Aorta (tissue), 5 donors: ENCODE measurements at regions not wholly inside any gene's neighbourhood (a gene's known extent, or its start where the extent isn't known, plus 50 kb on each side); places are given as distances from the start of the nearest gene placed in this dataset.

Source experiments
- ATAC-seq: fragments of 200-7000 bp; cut with Tn5 transposase; one replicate; pipeline ENCODE4 v1.9.1; 2022; ENCODE audit warnings: moderate library complexity; ENCODE audit not compliant: low FRiP score
- DNase-seq, 2 donors: peaks; one replicate each; pipeline ENCODE4 v3.0.0-alpha.2; 2020
- H3K27ac ChIP-seq, 2 donors: one replicate each; pipeline ENCODE4 v1.5.1; 2013; ENCODE audit warnings: low read length in 2 of 2, mild to moderate bottlenecking in 2 of 2, moderate library complexity in 2 of 2, control low read depth in 1 of 2, inconsistent platforms in 1 of 2, low read depth in 1 of 2
- H3K27me3 ChIP-seq, 2 donors: one replicate each; pipeline ENCODE4 v1.6.1; 2013; ENCODE audit warnings: control low read depth in 1 of 2, low read length in 1 of 2, mild to moderate bottlenecking in 1 of 2, moderate library complexity in 1 of 2; ENCODE audit not compliant: insufficient read depth in 2 of 2, control insufficient read depth in 1 of 2
- H3K36me3 ChIP-seq, 2 donors: one replicate each; pipeline ENCODE4 v1.6.1; 2013; ENCODE audit warnings: control low read depth in 1 of 2, low read length in 1 of 2, mild to moderate bottlenecking in 1 of 2; ENCODE audit not compliant: insufficient read depth in 2 of 2, control insufficient read depth in 1 of 2
- H3K4me1 ChIP-seq, 2 donors: one replicate each; pipeline ENCODE4 v1.6.1; 2013; ENCODE audit warnings: low read length in 2 of 2, control low read depth in 1 of 2, mild to moderate bottlenecking in 1 of 2, moderate library complexity in 1 of 2; ENCODE audit not compliant: insufficient read depth in 2 of 2, control insufficient read depth in 1 of 2
- H3K4me3 ChIP-seq, 2 donors: one replicate each; pipeline ENCODE4 v1.5.1; 2013; ENCODE audit warnings: low read length in 2 of 2, control low read depth in 1 of 2, mild to moderate bottlenecking in 1 of 2
- H3K9me3 ChIP-seq: one replicate; pipeline ENCODE4 v1.6.1; 2013; ENCODE audit warnings: mild to moderate bottlenecking, low read length; ENCODE audit not compliant: control insufficient read depth
- WGBS, 2 donors: extraction: QIAGEN DNeasy Blood & Tissue Kit; methylation state at CpG; one replicate each; pipeline ENCODE4 v1.1.7; 2013; 5-methylcytosine and 5-hydroxymethylcytosine counted together
- intact Hi-C, 2 donors: fragments of 100-400 bp; cut with DNase I; formaldehyde crosslinking; loops; one replicate each; pipeline versions ENCODE4 v1.14.2 to v1.15.0; 2022
- donor health status: healthy with polysubstance abuse.
- donor health status: Bipolar disorder and iron deficiency.
- donor health status: DM: no; HTN: no; CAD: no.
- donor health status: DM: no; HTN: no; CAD: no.
- donor health status: DM: yes; HTN: yes; CAD: no.

- 96 to 98% methylated on average over 4 of the region's 4 CpGs for WGBS, 2 donors
- Histone ChIP-seq H3K36me3 (no peaks in the 10 kb centered on the region), H3K27me3 (no peaks in the 10 kb centered on the region), H3K4me1 (no peaks in the 10 kb centered on the region), H3K4me3 (no peak overlapping the region), H3K9me3 (no peaks in the 10 kb centered on the region), H3K27ac (no peak overlapping the region)
- intact Hi-C loops: no loop called here
- DNase-seq: no peak
- ATAC-seq: no peak
Measured at GRCh38 chr13:84360822-84361221, 478.5 kb upstream of the SLITRK1 start.

DNA sequence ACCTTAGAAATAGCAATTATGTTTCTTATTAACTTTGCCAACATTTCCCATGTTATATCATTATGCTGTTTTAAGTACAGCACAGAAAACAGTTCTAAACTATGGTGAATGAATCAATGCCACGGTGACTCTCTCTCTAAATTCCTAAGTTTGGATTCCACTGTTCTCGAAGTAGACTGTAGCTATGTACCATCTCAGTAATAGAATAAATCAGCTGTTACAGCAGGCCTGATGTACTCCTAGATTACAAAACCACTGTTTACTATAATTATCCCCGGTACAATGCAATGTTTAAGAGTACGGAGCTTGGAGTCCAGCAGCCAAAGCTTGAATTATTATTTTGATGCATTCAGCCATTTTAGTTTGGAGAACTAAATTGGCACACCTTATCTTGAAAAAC is 476.3 kb upstream of the SLITRK1 start:
- 85 to 91% methylated on average over 4 of the region's 4 CpGs for WGBS, 2 donors
- intact Hi-C loops: no loop called here
- ATAC-seq: no peak
- DNase-seq: no peak
- Histone ChIP-seq H3K4me3 (no peak overlapping the region), H3K36me3 (no peaks in the 10 kb centered on the region), H3K9me3 (no peaks in the 10 kb centered on the region), H3K27me3 (no peaks in the 10 kb centered on the region), H3K4me1 (no peaks in the 10 kb centered on the region), H3K27ac (no peak overlapping the region)

DNA sequence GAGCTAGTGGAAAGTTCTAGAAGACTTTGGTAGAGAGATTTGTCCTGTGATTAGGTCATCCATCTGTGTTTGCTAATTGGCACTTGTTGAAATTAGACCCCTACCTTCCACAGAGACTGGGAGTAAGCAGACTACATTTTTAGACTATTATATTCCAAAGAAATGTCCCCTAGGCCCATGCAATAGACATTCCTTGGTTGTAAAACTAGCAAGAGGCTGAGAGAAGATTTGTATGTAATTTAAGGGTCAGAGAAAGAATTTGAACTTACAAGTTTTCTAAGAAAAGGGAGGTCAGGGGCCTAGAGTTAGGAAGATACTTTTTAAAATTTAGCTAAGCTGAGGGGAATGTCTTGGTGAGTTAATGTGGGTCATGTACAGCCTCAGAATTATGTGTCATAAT is 470.7 kb upstream of the SLITRK1 start:
- H3K27me3 ChIP-seq: no peaks in the 10 kb centered on the region
- ATAC-seq: no peak
- H3K9me3 ChIP-seq: peaks cover 2% of the 10 kb centered on the region
- DNase-seq: no peak
- intact Hi-C loops: no loop called here
- H3K4me3 ChIP-seq: no peak overlapping the region
- no peaks in the 10 kb centered on the region for H3K36me3 ChIP-seq
- no peaks in the 10 kb centered on the region for H3K4me1 ChIP-seq
- no peak overlapping the region for H3K27ac ChIP-seq

DNA sequence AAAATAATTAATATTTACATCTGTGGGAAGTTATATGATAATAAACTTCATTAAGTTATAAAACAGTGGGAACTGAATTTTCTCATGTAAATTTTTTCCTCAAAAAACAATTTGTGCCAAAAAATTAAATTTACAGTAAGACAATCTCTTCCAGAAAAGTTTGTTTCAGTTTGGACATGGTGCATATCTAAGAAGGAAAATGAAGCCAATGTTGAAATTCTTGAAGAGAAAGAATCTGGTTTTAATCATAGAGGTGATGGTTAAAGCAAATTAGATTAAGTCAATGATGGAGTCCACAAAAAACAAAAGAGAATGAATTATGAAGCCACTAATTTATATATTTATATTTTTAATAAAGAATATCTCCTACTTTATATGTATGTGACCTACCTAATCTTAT is 457.2 kb upstream of the SLITRK1 start:
- Histone ChIP-seq H3K9me3 (no peaks in the 10 kb centered on the region), H3K27ac (no peak overlapping the region), H3K36me3 (no peaks in the 10 kb centered on the region), H3K27me3 (no peaks in the 10 kb centered on the region), H3K4me1 (no peaks in the 10 kb centered on the region), H3K4me3 (no peak overlapping the region)
- DNase-seq (no peak), ATAC-seq (no peak)
- intact Hi-C loops: no loop called here

DNA sequence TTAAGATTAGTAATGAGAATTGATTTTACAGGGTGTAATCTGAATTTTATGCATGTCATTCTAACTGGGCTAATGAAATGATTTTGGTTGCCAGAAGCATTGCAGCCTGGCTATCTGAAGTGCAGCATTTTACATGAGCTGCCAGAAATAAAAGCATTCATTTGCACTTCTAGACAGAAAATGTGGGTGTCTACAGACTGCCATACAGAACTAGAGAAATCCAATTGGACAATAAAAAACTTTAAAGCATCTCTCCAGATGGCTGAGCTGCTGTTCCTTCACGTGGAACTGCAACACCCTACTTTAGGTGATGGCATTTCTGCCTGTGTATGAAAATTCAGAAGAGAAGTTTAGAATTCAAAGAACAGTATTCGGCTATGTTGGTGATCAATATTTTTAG is 450.1 kb upstream of the SLITRK1 start:
- WGBS, 2 donors: 71 to 75% methylated on average over 2 of the region's 2 CpGs
- ATAC-seq: no peak
- Histone ChIP-seq H3K27me3 (no peaks in the 10 kb centered on the region), H3K4me3 (no peak overlapping the region), H3K36me3 (no peaks in the 10 kb centered on the region), H3K27ac (no peak overlapping the region), H3K4me1 (no peaks in the 10 kb centered on the region), H3K9me3 (no peaks in the 10 kb centered on the region)
- DNase-seq: no peak
- intact Hi-C loops: no loop called here

DNA sequence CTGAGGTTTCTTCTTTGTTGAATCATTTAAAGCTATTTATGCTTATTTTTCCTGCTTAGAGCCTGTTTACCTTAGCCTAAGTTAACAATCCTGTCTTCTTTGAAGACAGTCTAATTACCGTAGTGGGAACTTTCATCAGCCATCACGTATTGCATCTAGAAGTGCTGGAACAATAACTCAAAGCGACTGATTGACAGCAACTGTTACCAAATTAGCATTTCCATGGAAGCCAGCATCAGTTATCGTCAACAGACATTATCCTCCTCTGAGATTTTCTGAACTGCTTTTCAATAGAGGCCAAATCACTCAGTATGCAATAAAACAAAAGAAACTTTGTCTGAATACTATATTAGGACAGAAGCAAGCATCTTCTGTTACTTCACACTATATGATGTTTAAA is 433.3 kb upstream of the SLITRK1 start:
- no peaks in the 10 kb centered on the region for H3K4me1 ChIP-seq
- WGBS, 2 donors: 83 to 84% methylated on average over 4 of the region's 4 CpGs
- no peaks in the 10 kb centered on the region for H3K36me3 ChIP-seq
- DNase-seq (no peak), ATAC-seq (no peak)
- H3K9me3 ChIP-seq: no peaks in the 10 kb centered on the region
- H3K27me3 ChIP-seq: no peaks in the 10 kb centered on the region
- intact Hi-C loops: no loop called here
- no peak overlapping the region for H3K4me3 ChIP-seq
- H3K27ac ChIP-seq: no peak overlapping the region

DNA sequence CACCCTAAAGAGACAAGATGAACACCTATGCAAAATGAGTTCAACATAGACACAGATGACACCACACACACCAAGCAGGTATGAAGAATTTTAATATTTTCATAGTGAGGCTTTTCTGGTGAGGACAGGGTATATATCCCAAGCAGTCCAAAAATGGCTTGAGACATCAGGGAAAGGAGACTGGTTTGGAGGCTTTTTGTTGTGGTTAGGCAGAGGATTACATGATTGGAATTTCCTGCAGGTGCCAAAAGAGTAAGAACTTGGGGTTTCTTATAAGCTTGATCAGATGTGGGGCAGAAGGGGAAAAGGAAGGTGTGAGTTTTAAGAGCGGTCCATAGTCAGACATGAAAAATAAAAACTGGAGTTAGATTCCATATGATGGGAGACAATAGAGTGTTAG is 420.8 kb upstream of the SLITRK1 start:
- no peaks in the 10 kb centered on the region for H3K27me3 ChIP-seq
- no peak overlapping the region for H3K4me3 ChIP-seq
- no peaks in the 10 kb centered on the region for H3K36me3 ChIP-seq
- peaks cover 0 to 2% of the 10 kb centered on the region in 2 donors for H3K4me1 ChIP-seq
- no peaks in the 10 kb centered on the region for H3K9me3 ChIP-seq
- intact Hi-C loops: no loop called here
- 95 to 96% methylated on average over 1 of the region's 1 CpG for WGBS, 2 donors
- ATAC-seq (no peak), DNase-seq (no peak)
- H3K27ac ChIP-seq: no peak overlapping the region

DNA sequence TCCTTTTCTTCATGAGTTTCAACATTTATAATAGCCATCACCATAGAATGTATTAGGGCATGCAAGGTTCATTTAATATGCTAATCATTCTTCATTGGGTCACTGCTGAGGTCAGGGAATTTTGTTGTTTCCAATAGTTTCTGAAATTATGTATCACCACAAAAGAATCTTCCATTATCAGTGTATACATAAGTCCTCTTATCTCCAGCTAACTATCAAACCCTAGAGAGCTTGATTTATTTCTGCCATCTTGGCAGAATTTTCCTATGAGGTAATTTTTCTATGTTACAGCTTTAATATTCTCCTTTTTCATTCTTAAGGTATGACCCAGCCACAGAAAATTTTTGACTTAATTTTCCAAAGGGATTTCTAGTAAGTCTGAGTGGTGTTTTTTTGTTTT is 415.0 kb upstream of the SLITRK1 start:
- ATAC-seq (no peak), DNase-seq (no peak)
- Histone ChIP-seq H3K9me3 (no peaks in the 10 kb centered on the region), H3K36me3 (no peaks in the 10 kb centered on the region), H3K4me3 (no peak overlapping the region), H3K27me3 (no peaks in the 10 kb centered on the region), H3K4me1 (no peaks in the 10 kb centered on the region), H3K27ac (no peak overlapping the region)
- intact Hi-C loops: no loop called here

- DNase-seq (no peak), ATAC-seq (no peak)
- Histone ChIP-seq H3K27ac (no peak overlapping the region), H3K4me3 (no peak overlapping the region), H3K27me3 (no peaks in the 10 kb centered on the region), H3K9me3 (no peaks in the 10 kb centered on the region), H3K36me3 (no peaks in the 10 kb centered on the region), H3K4me1 (no peaks in the 10 kb centered on the region)
- 70 to 71% methylated on average over 2 of the region's 2 CpGs for WGBS, 2 donors
- intact Hi-C loops: no loop called here
Measured at GRCh38 chr13:84296401-84296800, 414.1 kb upstream of the SLITRK1 start.

- ATAC-seq (no peak), DNase-seq (no peak)
- intact Hi-C loops: no loop called here
- Histone ChIP-seq H3K27me3 (no peaks in the 10 kb centered on the region), H3K4me3 (no peak overlapping the region), H3K27ac (no peak overlapping the region), H3K4me1 (peaks cover 0 to 1% of the 10 kb centered on the region in 2 donors), H3K9me3 (no peaks in the 10 kb centered on the region), H3K36me3 (no peaks in the 10 kb centered on the region)
- 62 to 73% methylated on average over 3 of the region's 3 CpGs for WGBS, 2 donors
Measured at GRCh38 chr13:84294576-84294975, 412.3 kb upstream of the SLITRK1 start.
